Loucy (cell line): ENCODE measurements at regions not wholly inside any gene's neighbourhood (a gene's known extent, or its start where the extent isn't known, plus 50 kb on each side); places are given as distances from the start of the nearest gene placed in this dataset.

Experiments used
- H2AFZ ChIP-seq: fragments of 200-600 bp; sonication (generic); 2 replicates; pipeline ENCODE4 v1.6.0; 2016; ENCODE audit warnings: antibody characterized with exemption, mild to moderate bottlenecking, low read length, moderate library complexity
- H3F3A ChIP-seq: fragments of 200-600 bp; 2 replicates; pipeline ENCODE4 v1.6.0; 2016; ENCODE audit warnings: antibody characterized with exemption, low read depth, mild to moderate bottlenecking
- H3K27me3 ChIP-seq: fragments of 200-600 bp; sonication (generic); 2 replicates; pipeline ENCODE4 v1.6.1; 2014; ENCODE audit warnings: low read length, mild to moderate bottlenecking; ENCODE audit not compliant: insufficient read depth, poor library complexity, severe bottlenecking
- H3K36me3 ChIP-seq: fragments of 200-600 bp; sonication (generic); 2 replicates; pipeline ENCODE4 v1.6.1; 2016; ENCODE audit warnings: low read length; ENCODE audit not compliant: insufficient read depth
- H3K4me1 ChIP-seq: fragments of 200-600 bp; sonication (generic); 2 replicates; pipeline ENCODE4 v1.5.1; 2014; ENCODE audit warnings: low read length, mild to moderate bottlenecking; ENCODE audit not compliant: insufficient read depth, poor library complexity, severe bottlenecking
- H3K4me2 ChIP-seq: fragments of 200-600 bp; sonication (generic); 2 replicates; pipeline ENCODE4 v1.6.0; 2014; ENCODE audit warnings: antibody characterized with exemption, low read length, low read depth, mild to moderate bottlenecking; ENCODE audit not compliant: poor library complexity, severe bottlenecking
- H3K4me3 ChIP-seq: fragments of 200-600 bp; sonication (generic); 2 replicates; pipeline ENCODE4 v1.5.1; 2014; ENCODE audit warnings: low read length, mild to moderate bottlenecking, mixed read lengths; ENCODE audit not compliant: poor library complexity, severe bottlenecking
- H3K79me2 ChIP-seq: fragments of 200-600 bp; sonication (generic); 2 replicates; pipeline ENCODE4 v1.6.1; 2014; ENCODE audit warnings: low read length; ENCODE audit not compliant: insufficient read depth
- H3K9ac ChIP-seq: fragments of 200-600 bp; sonication (generic); 2 replicates; pipeline ENCODE4 v1.6.0; 2014; ENCODE audit warnings: mild to moderate bottlenecking, low read depth, low read length, moderate library complexity; ENCODE audit not compliant: poor library complexity, severe bottlenecking
- H3K9me2 ChIP-seq: fragments of 200-600 bp; sonication (generic); replicated peaks from 2 replicates; pipeline ENCODE4 v1.6.1; 2016; ENCODE audit warnings: low read depth, low read length, mixed read lengths
- H3K9me3 ChIP-seq: fragments of 200-600 bp; sonication (generic); 2 replicates; pipeline ENCODE4 v1.6.1; 2014; ENCODE audit warnings: mild to moderate bottlenecking, antibody characterized with exemption, low read length, low read depth; ENCODE audit not compliant: insufficient read depth
- H4K20me1 ChIP-seq: fragments of 200-600 bp; sonication (generic); 2 replicates; pipeline ENCODE4 v1.6.0; 2014; ENCODE audit warnings: antibody characterized with exemption, low read length, mild to moderate bottlenecking; ENCODE audit not compliant: insufficient read depth, poor library complexity, severe bottlenecking
- EZH2phosphoT487 ChIP-seq: fragments of 200-600 bp; IDR thresholded peaks from 2 replicates; pipeline ENCODE4 v1.6.1; 2018; ENCODE audit warnings: antibody characterized with exemption, mild to moderate bottlenecking, moderate library complexity, borderline replicate concordance
- TF ChIP-seq, protein P1 (sequence below): fragments of 200-600 bp; sonication (generic); conservative IDR thresholded peaks from 2 replicates; pipeline ENCODE4 v1.5.1; 2014; ENCODE audit warnings: mild to moderate bottlenecking, antibody characterized with exemption, low read length

DNA sequence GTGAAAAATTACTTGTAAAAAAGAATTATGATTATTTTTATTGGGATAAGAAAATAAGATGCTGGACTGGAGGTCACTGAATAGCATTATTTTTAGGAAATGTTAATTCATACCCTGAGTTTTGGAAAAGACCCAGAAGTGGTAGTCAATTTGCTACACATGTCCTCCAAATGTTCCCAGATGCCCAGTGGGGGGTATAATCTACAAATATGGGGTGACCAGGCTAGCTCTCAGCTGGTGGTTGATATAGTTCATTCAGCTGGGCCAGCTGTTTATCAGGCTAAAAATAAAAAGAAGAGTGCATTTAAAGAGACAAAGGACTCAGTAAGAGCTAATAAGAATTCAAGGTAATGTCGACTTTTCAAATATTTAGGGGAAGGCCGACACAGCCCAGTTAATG, 402.0 kb upstream of the GOLIM4 start:
- H3K27me3 ChIP-seq: no peaks in the 10 kb centered on the region
- no peak overlapping the region for H2AFZ ChIP-seq
- H3K36me3 ChIP-seq: no peaks in the 10 kb centered on the region
- no peak overlapping the region for H3K4me2 ChIP-seq
- no peaks in the 10 kb centered on the region for H3K9me2 ChIP-seq
- H3K9me3 ChIP-seq: no peaks in the 10 kb centered on the region
- H3K4me3 ChIP-seq: no peak overlapping the region
- TF ChIP-seq EZH2phosphoT487: no peak
- TF ChIP-seq, protein P1, sequence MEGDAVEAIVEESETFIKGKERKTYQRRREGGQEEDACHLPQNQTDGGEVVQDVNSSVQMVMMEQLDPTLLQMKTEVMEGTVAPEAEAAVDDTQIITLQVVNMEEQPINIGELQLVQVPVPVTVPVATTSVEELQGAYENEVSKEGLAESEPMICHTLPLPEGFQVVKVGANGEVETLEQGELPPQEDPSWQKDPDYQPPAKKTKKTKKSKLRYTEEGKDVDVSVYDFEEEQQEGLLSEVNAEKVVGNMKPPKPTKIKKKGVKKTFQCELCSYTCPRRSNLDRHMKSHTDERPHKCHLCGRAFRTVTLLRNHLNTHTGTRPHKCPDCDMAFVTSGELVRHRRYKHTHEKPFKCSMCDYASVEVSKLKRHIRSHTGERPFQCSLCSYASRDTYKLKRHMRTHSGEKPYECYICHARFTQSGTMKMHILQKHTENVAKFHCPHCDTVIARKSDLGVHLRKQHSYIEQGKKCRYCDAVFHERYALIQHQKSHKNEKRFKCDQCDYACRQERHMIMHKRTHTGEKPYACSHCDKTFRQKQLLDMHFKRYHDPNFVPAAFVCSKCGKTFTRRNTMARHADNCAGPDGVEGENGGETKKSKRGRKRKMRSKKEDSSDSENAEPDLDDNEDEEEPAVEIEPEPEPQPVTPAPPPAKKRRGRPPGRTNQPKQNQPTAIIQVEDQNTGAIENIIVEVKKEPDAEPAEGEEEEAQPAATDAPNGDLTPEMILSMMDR: no peak
- H4K20me1 ChIP-seq: no peaks in the 10 kb centered on the region
- H3K4me1 ChIP-seq: no peaks in the 10 kb centered on the region
- no peaks in the 10 kb centered on the region for H3F3A ChIP-seq
- H3K9ac ChIP-seq: no peak overlapping the region
- H3K79me2 ChIP-seq: no peaks in the 10 kb centered on the region

DNA sequence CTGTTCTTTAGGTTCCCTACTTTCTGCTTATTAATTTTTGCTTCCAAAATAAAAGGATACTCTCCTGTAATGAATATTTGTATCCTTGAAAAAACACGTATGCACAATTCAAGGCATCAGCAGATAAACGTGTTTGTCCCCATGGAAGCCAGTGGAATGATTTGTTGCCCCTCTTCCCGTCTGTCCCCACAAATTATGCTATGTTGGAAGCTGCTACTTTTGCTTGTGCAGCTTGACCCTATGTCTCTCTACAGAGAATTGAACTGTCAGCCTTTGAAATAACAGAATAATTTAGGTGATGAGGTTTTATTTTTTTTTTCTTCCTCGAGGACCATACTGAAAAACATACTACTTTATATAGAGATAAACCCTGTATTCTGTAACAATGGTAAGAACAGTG, 401.5 kb upstream of the GOLIM4 start:
- Histone ChIP-seq H3K9me2 (no peaks in the 10 kb centered on the region), H3K27me3 (no peaks in the 10 kb centered on the region), H3K4me2 (no peak overlapping the region), H3K9me3 (no peaks in the 10 kb centered on the region), H3K4me1 (no peaks in the 10 kb centered on the region), H4K20me1 (no peaks in the 10 kb centered on the region), H3K79me2 (no peaks in the 10 kb centered on the region), H2AFZ (no peak overlapping the region), H3F3A (no peaks in the 10 kb centered on the region), H3K36me3 (no peaks in the 10 kb centered on the region), H3K4me3 (no peak overlapping the region), H3K9ac (no peak overlapping the region)
- TF ChIP-seq, protein P1: no peak
- no peak for TF ChIP-seq EZH2phosphoT487

DNA sequence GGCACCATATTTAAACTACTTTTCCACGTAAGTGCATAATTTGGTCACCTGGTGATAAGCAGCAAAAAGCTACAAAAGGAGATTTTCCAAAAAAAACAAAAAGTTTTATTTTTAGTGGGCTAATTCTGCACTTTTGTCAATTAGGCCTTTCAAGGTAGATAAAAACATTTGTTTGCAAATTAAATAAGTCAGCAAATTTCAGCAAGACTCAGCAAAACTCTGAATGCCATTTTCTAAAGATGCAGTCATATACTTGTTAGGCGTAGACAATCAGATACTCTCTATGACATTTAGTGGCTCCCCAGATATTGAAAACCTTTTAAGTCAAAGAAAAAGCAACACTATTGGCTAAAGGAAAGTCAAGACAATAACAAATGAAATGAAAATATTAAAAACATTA, 400.2 kb upstream of the GOLIM4 start:
- TF ChIP-seq, protein P1: no peak
- no peak for TF ChIP-seq EZH2phosphoT487
- H3K9me2 ChIP-seq: no peaks in the 10 kb centered on the region

More for the DNA sequence above, 400.2 kb upstream of the GOLIM4 start:
- no peak overlapping the region for H3K9ac ChIP-seq
- H3K79me2 ChIP-seq: no peaks in the 10 kb centered on the region
- no peak overlapping the region for H3K4me3 ChIP-seq
- H3K27me3 ChIP-seq: no peaks in the 10 kb centered on the region
- H3K4me2 ChIP-seq: no peak overlapping the region
- H2AFZ ChIP-seq: no peak overlapping the region
- no peaks in the 10 kb centered on the region for H3K36me3 ChIP-seq
- H3K9me3 ChIP-seq: no peaks in the 10 kb centered on the region
- H3K4me1 ChIP-seq: no peaks in the 10 kb centered on the region
- H3F3A ChIP-seq: no peaks in the 10 kb centered on the region
- no peaks in the 10 kb centered on the region for H4K20me1 ChIP-seq
